ENCODE measurements at regions not wholly inside any gene's neighbourhood (a gene's known extent, or its start where the extent isn't known, plus 50 kb on each side); places are given as distances from the start of the nearest gene placed in this dataset.

DNA sequence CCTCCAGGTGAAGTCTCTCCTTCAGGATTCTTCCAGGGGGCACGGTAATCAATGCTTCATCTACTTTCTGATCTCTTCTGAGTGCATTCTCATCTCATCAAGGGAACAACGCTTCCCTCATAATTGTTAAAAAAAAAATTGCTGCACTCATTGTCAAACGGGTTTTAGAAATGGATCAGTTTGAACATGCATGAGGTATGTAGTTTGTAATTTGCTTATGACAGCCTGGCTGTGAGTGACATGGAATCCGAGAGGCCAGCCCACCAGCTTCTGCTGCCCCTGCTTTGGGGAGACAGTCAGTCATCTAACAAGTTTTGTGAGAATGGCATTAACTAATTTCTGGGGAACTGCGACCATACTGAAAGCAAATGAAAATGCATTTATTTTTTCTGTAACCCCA is 791.9 kb upstream of the SOX11 start:
- Histone ChIP-seq H2AFZ (no peak overlapping the region), H3K4me3 (no peak overlapping the region), H3K79me2 (ENCODE audit: low read depth) (no peaks in the 10 kb centered on the region), H3K27ac (no peak overlapping the region), H4K20me1 (ENCODE audit: insufficient read depth) (no peaks in the 10 kb centered on the region), H3F3A (ENCODE audit: insufficient read depth, low read depth) (no peaks in the 10 kb centered on the region), H3K27me3 (ENCODE audit: insufficient read depth, low read depth) (peaks cover 12% of the 10 kb centered on the region), H3K9me2 (ENCODE audit: insufficient read depth) (no peaks in the 10 kb centered on the region), H3K9me3 (ENCODE audit: insufficient read depth, low read depth) (no peaks in the 10 kb centered on the region), H3K36me3 (ENCODE audit: low read depth) (no peaks in the 10 kb centered on the region), H3K4me1 (replicated peaks; ENCODE audit: insufficient read depth) (no peaks in the 10 kb centered on the region), H3K4me2 (no peak overlapping the region)
- TF ChIP-seq, protein P1, sequence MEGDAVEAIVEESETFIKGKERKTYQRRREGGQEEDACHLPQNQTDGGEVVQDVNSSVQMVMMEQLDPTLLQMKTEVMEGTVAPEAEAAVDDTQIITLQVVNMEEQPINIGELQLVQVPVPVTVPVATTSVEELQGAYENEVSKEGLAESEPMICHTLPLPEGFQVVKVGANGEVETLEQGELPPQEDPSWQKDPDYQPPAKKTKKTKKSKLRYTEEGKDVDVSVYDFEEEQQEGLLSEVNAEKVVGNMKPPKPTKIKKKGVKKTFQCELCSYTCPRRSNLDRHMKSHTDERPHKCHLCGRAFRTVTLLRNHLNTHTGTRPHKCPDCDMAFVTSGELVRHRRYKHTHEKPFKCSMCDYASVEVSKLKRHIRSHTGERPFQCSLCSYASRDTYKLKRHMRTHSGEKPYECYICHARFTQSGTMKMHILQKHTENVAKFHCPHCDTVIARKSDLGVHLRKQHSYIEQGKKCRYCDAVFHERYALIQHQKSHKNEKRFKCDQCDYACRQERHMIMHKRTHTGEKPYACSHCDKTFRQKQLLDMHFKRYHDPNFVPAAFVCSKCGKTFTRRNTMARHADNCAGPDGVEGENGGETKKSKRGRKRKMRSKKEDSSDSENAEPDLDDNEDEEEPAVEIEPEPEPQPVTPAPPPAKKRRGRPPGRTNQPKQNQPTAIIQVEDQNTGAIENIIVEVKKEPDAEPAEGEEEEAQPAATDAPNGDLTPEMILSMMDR (conservative IDR thresholded peaks at IDR 0.05): no peak
- TF ChIP-seq EZH2 (IDR thresholded peaks at IDR 0.05; ENCODE audit: low read depth): no peak
- ChIA-PET CTCF (no interaction called here), POLR2A (ENCODE audit: unreplicated experiment) (no interaction called here)
- no peak for DNase-seq
- BruUV-seq (replicated peaks): no TSS peak
- intact Hi-C loops (cut with micrococcal nuclease; ENCODE audit: unreplicated experiment): no loop called here

DNA sequence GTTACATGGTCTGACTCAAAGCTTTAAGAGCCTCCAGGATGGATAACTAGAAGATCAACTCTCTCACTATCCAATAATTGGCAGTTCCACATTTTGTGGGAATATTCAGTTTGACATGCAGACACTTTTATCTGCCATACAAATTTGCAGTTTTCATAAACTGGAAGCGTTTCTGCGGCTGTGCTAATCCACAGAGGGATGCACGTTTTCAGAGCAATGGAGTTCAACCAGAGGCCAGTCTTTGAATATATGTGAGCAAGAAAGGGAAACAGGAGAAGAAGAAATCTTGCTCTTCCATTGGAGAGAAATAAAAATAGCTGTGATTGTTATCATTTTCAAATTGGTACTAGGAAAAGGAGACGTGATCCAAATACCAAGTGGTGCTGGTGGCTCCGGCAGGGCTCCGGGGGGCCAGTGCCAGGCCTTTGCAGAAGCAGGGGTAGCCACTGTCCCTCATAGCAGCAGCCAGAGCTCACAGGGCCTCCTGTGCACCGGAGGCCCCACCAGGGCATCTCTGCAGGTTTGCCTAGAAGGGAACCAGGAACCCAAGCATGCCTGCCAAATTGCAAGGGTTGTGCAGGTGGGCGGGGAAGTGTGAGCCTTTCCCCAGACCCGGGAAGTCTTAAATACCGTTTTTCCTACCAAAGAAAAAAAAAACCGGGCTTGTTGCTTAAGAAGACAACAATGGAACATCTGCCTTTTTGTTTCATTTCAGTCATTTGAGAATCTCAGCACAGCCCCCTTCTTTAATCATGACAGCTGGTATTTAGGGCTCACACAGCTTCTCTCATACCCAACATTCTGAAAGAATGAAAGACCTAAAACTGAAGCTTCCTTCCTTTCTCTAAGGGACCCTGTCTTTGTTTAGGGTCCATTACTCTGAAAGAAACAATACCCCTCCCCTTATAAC is 791.1 kb upstream of the SOX11 start:
- no peaks in the 10 kb centered on the region for H3K9me2 ChIP-seq (ENCODE audit: insufficient read depth)
- no peak for DNase-seq
- no peaks in the 10 kb centered on the region for H3F3A ChIP-seq (ENCODE audit: insufficient read depth, low read depth)
- H3K4me2 ChIP-seq: no peak overlapping the region
- H3K36me3 ChIP-seq (ENCODE audit: low read depth): no peaks in the 10 kb centered on the region
- H3K79me2 ChIP-seq (ENCODE audit: low read depth): no peaks in the 10 kb centered on the region
- TF ChIP-seq, protein P1 (conservative IDR thresholded peaks at IDR 0.05): no peak
- TF ChIP-seq EZH2 (IDR thresholded peaks at IDR 0.05; ENCODE audit: low read depth): no peak
- POLR2A ChIA-PET (ENCODE audit: unreplicated experiment): no interaction called here
- H3K27ac ChIP-seq: no peak overlapping the region
- H2AFZ ChIP-seq: no peak overlapping the region
- H4K20me1 ChIP-seq (ENCODE audit: insufficient read depth): no peaks in the 10 kb centered on the region
- CTCF ChIA-PET: no interaction called here
- H3K4me3 ChIP-seq: no peak overlapping the region
- intact Hi-C loops (cut with micrococcal nuclease; ENCODE audit: unreplicated experiment): no loop called here
- BruUV-seq (replicated peaks): no TSS peak
- no peaks in the 10 kb centered on the region for H3K9me3 ChIP-seq (ENCODE audit: insufficient read depth, low read depth)
- H3K27me3 ChIP-seq (ENCODE audit: insufficient read depth, low read depth): peaks cover 15% of the 10 kb centered on the region
- no peaks in the 10 kb centered on the region for H3K4me1 ChIP-seq (replicated peaks; ENCODE audit: insufficient read depth)

DNA sequence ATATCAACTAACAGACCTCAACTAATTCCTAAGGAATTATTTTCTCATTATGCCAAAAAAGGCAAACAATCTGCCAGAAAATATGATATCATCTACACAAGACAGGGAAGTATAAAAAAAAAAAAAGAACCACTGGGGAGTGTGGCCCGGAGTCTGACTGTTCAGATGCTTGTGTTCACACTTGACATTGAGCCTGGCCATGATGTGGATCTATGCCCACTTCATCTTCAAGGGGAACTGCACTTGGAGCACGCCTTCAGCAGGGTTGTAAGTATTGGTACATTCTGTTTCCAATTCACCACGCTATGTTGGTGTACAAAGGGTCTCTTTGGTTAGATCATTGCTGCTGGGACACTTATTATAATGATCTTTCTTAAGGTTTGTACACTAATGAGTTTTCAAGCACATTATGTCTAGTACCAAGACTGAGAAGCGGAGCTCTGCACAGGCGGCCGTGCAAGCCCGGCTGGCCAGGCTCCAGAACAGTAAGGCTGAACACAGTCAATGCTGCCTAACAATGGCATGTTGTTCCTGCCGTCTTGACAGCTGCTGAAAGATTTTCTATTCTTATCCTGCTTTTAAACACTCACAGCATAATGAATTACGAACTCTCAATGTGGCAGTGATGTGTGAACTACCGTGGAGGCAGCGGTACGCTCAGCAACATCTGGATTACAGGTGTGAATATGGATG is 788.4 kb upstream of the SOX11 start:
- intact Hi-C loops (cut with micrococcal nuclease; ENCODE audit: unreplicated experiment): no loop called here
- ChIA-PET POLR2A (ENCODE audit: unreplicated experiment) (no interaction called here), CTCF (no interaction called here)

More for the DNA sequence above, 788.4 kb upstream of the SOX11 start:
- no TSS peak for BruUV-seq (replicated peaks)
- peaks cover 26% of the 10 kb centered on the region for H3K27me3 ChIP-seq (ENCODE audit: insufficient read depth, low read depth)
- no peaks in the 10 kb centered on the region for H3K79me2 ChIP-seq (ENCODE audit: low read depth)
- H3K9me3 ChIP-seq (ENCODE audit: insufficient read depth, low read depth): no peaks in the 10 kb centered on the region
- no peaks in the 10 kb centered on the region for H3K9me2 ChIP-seq (ENCODE audit: insufficient read depth)
- no peaks in the 10 kb centered on the region for H4K20me1 ChIP-seq (ENCODE audit: insufficient read depth)
- H3K36me3 ChIP-seq (ENCODE audit: low read depth): no peaks in the 10 kb centered on the region
- no peak overlapping the region for H3K4me3 ChIP-seq
- H2AFZ ChIP-seq: no peak overlapping the region
- H3F3A ChIP-seq (ENCODE audit: insufficient read depth, low read depth): no peaks in the 10 kb centered on the region
- TF ChIP-seq, protein P1 (conservative IDR thresholded peaks at IDR 0.05): no peak
- TF ChIP-seq EZH2 (IDR thresholded peaks at IDR 0.05; ENCODE audit: low read depth): no peak
- H3K4me1 ChIP-seq (replicated peaks; ENCODE audit: insufficient read depth): no peaks in the 10 kb centered on the region
- DNase-seq: no peak
- no peak overlapping the region for H3K27ac ChIP-seq
- H3K4me2 ChIP-seq: no peak overlapping the region
